BLaER1 treated with 17β-estradiol and CSF1 and Interleukin-3, amounts not matched to agents 10 nM and 100 nM (cell line): ENCODE measurements at regions not wholly inside any gene's neighbourhood (a gene's known extent, or its start where the extent isn't known, plus 50 kb on each side); places are given as distances from the start of the nearest gene placed in this dataset.
"Not testable (repeated sequence)": the region's sequence is repeated elsewhere in the genome, so short reads cannot be mapped to it uniquely, and the experiment has no call there.

Experiments
- H3K27ac ChIP-seq, 11 experiments: shearing (Covaris generic); formaldehyde crosslinking; 2 replicates each; pipeline ENCODE4 v1.8.1; 2022
- H3K27me3 ChIP-seq, 11 experiments: shearing (Covaris generic); formaldehyde crosslinking; 2 replicates each; pipeline ENCODE4 v1.8.1; 2022
- H3K36me3 ChIP-seq, 11 experiments: shearing (Covaris generic); formaldehyde crosslinking; 2 replicates each; pipeline ENCODE4 v1.8.1; 2022
- H3K4me1 ChIP-seq, 10 experiments: shearing (Covaris generic); formaldehyde crosslinking; 2 replicates each; pipeline ENCODE4 v1.8.1; 2022
- H3K4me2 ChIP-seq, 11 experiments: shearing (Covaris generic); formaldehyde crosslinking; 2 replicates each; pipeline ENCODE4 v1.8.1; 2022
- H3K4me3 ChIP-seq, 10 experiments: shearing (Covaris generic); formaldehyde crosslinking; 2 replicates each; pipeline ENCODE4 v1.8.1; 2022
- H3K9ac ChIP-seq, 11 experiments: shearing (Covaris generic); formaldehyde crosslinking; 2 replicates each; pipeline ENCODE4 v1.8.1; 2022
- H3K9me3 ChIP-seq, 11 experiments: shearing (Covaris generic); formaldehyde crosslinking; replicated peaks in 1 of 11; 2 replicates each; pipeline ENCODE4 v1.8.1; 2022
- H4K20me1 ChIP-seq, 11 experiments: shearing (Covaris generic); formaldehyde crosslinking; 2 replicates each; pipeline ENCODE4 v1.8.1; 2022
- Cebpa-rat ChIP-seq, 11 experiments: shearing (Covaris generic); IDR thresholded peaks; 2 replicates each; pipeline ENCODE4 v1.8.1; 2022

GRCh38 chr17:52451294-52451861 lies 292.9 kb upstream of the CA10 start:
- TF ChIP-seq Cebpa-rat (IDR thresholded peaks at IDR 0.05): no peak
- no peak overlapping the region for H3K4me2 ChIP-seq
- H3K36me3 ChIP-seq: no peaks in the 10 kb centered on the region
- no peaks in the 10 kb centered on the region for H4K20me1 ChIP-seq
- no peaks in the 10 kb centered on the region for H3K27me3 ChIP-seq
- H3K9ac ChIP-seq: no peak overlapping the region
- no peaks in the 10 kb centered on the region for H3K9me3 ChIP-seq
- H3K4me3 ChIP-seq: no peak overlapping the region
- H3K27ac ChIP-seq: no peak overlapping the region
- H3K4me1 ChIP-seq: no peaks in the 10 kb centered on the region

DNA sequence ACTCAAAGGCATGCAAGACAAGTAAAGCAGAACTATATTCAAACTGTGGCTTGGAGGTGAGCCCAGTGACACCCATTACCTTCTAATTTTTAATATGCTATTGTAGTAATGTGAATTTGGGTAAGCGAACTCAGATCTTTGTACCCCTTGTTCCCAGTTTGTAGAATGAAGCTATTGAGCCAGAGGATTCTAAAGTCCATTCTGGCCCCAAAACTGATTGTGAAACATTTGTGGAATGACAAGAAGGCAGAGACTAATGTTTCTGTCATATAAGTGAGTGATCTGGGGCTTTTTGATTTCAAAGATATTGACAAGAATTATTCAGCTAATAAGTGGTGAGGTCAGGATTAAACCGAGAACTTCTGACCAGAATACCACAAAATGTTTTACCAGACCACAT lies 283.8 kb upstream of the CA10 start:
- Histone ChIP-seq H3K27ac (no peak overlapping the region), H3K9me3 (peaks cover 0 to 5% (median 3%) of the 10 kb centered on the region in 11 experiments; a peak in 4 of 22 replicates), H3K4me3 (no peak overlapping the region), H3K27me3 (no peaks in the 10 kb centered on the region), H3K36me3 (no peaks in the 10 kb centered on the region), H3K9ac (no peak overlapping the region), H4K20me1 (no peaks in the 10 kb centered on the region), H3K4me2 (no peak overlapping the region), H3K4me1 (no peaks in the 10 kb centered on the region)
- no peak for TF ChIP-seq Cebpa-rat (IDR thresholded peaks at IDR 0.05)

GRCh38 chr17:52420555-52421078 lies 262.1 kb upstream of the CA10 start:
- Histone ChIP-seq H3K9ac (no peak overlapping the region), H3K9me3 (no peaks in the 10 kb centered on the region; a peak in 1 of 22 replicates), H3K4me3 (no peak overlapping the region), H3K27ac (no peak overlapping the region), H3K4me2 (no peak overlapping the region), H3K36me3 (no peaks in the 10 kb centered on the region), H4K20me1 (no peaks in the 10 kb centered on the region), H3K4me1 (no peaks in the 10 kb centered on the region), H3K27me3 (no peaks in the 10 kb centered on the region)
- no peak for TF ChIP-seq Cebpa-rat (IDR thresholded peaks at IDR 0.05)

DNA sequence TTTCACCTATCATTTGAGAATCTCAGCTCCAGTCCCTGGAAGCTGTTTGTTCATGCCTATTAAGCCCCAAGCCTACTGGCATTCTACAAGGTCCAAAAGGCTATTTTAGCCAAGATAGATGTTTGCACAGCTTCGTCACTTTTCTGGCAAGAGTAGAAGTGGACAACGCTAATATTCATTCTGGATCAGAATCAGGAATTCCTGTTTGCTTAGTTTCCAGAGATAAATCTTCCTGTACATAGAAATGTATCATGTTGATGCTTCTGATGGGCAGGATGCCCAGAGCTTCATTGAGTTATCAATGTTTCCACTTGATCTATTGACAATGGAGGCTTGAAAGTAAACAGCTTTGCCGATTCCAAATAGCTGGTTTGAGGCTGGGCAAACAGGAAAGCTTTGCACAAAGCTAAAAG lies 260.7 kb upstream of the CA10 start:
- Histone ChIP-seq H3K9me3 (no peaks in the 10 kb centered on the region), H3K27ac (no peak overlapping the region), H3K27me3 (no peaks in the 10 kb centered on the region), H3K4me3 (no peak overlapping the region), H4K20me1 (no peaks in the 10 kb centered on the region), H3K9ac (no peak overlapping the region), H3K4me1 (no peaks in the 10 kb centered on the region), H3K4me2 (no peak overlapping the region), H3K36me3 (no peaks in the 10 kb centered on the region)
- TF ChIP-seq Cebpa-rat (IDR thresholded peaks at IDR 0.05): no peak

GRCh38 chr17:52410781-52411180 lies 252.3 kb upstream of the CA10 start:
- TF ChIP-seq Cebpa-rat (IDR thresholded peaks at IDR 0.05): no peak
- H3K4me2 ChIP-seq: no peak overlapping the region
- no peaks in the 10 kb centered on the region for H3K9me3 ChIP-seq
- H3K27me3 ChIP-seq: no peaks in the 10 kb centered on the region
- H3K9ac ChIP-seq: no peak overlapping the region
- H3K4me1 ChIP-seq: no peaks in the 10 kb centered on the region
- no peak overlapping the region for H3K27ac ChIP-seq
- no peaks in the 10 kb centered on the region for H4K20me1 ChIP-seq
- no peaks in the 10 kb centered on the region for H3K36me3 ChIP-seq
- no peak overlapping the region for H3K4me3 ChIP-seq

DNA sequence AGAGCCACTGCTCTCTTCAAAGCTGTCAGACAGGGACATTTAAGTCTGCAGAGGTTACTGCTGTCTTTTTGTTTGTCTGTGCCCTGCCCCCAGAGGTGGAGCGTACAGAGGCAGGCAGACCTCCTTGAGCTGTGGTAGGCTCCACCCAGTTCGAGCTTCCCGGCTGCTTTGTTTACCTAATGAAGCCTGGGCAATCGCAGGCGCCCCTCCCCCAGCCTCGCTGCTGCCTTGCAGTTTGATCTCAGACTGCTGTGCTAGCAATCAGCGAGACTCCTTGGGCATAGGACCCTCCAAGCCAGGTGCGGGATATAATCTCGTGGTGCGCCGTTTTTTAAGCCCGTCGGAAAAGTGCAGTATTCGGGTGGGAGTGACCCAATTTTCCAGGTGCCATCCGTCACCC lies 250.7 kb upstream of the CA10 start:
- not testable (repeated sequence) for H3K4me3 ChIP-seq, H3K27ac ChIP-seq, H4K20me1 ChIP-seq, H3K4me1 ChIP-seq, H3K36me3 ChIP-seq, H3K9me3 ChIP-seq, H3K4me2 ChIP-seq, H3K27me3 ChIP-seq, H3K9ac ChIP-seq

DNA sequence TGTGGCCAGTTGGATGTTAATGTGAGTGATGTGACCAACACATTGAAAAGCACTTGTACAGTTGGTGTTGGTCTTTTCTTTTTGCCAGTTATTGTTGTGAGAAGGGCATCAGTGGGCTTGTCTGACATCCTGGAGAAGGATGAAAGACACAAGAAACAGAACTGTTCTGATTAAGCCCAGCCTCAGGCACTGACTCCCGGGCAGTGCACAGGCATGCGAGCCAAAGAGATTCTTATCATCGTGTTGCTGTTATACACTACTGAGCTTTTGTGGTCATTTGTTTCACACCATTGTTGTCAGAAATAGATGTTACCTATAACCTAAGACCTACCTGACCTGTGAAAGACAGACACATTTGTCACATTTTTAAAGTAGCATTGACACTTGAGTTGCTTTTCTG lies 236.8 kb upstream of the CA10 start:
- Histone ChIP-seq H3K4me1 (no peaks in the 10 kb centered on the region), H3K4me2 (no peak overlapping the region), H4K20me1 (no peaks in the 10 kb centered on the region), H3K9me3 (no peaks in the 10 kb centered on the region; a peak in 1 of 22 replicates), H3K36me3 (no peaks in the 10 kb centered on the region), H3K4me3 (no peak overlapping the region), H3K9ac (no peak overlapping the region), H3K27ac (no peak overlapping the region), H3K27me3 (no peaks in the 10 kb centered on the region)
- no peak for TF ChIP-seq Cebpa-rat (IDR thresholded peaks at IDR 0.05)

DNA sequence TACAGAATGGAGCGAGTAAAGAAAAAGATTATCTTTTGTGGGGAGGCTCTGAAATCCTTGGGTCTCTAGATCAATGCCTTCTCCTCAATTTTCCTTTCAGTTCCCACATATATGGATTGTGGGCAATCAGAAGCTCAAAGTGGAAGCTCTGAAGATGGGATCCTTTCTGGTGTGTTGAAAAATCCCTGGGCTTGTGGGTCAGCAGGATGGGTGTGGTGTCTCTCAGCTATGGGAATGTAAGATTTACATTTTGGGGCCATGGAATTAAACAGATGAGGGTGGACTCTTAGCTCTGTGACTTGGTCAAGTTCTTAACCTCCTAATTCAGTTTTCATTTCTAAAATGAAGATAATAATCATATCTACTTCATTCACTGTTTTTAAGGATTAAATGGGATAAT lies 231.9 kb upstream of the CA10 start:
- Histone ChIP-seq H3K4me3 (no peak overlapping the region), H3K27ac (no peak overlapping the region), H3K4me2 (no peak overlapping the region), H3K9ac (no peak overlapping the region), H3K36me3 (no peaks in the 10 kb centered on the region), H3K4me1 (no peaks in the 10 kb centered on the region), H4K20me1 (no peaks in the 10 kb centered on the region), H3K27me3 (no peaks in the 10 kb centered on the region), H3K9me3 (no peaks in the 10 kb centered on the region)
- TF ChIP-seq Cebpa-rat (IDR thresholded peaks at IDR 0.05): no peak

- Histone ChIP-seq H3K36me3 (no peaks in the 10 kb centered on the region), H3K9ac (no peak overlapping the region), H3K9me3 (no peaks in the 10 kb centered on the region), H3K27ac (no peak overlapping the region), H3K4me3 (no peak overlapping the region), H3K4me2 (no peak overlapping the region), H3K4me1 (no peaks in the 10 kb centered on the region), H4K20me1 (no peaks in the 10 kb centered on the region), H3K27me3 (no peaks in the 10 kb centered on the region)
- no peak for TF ChIP-seq Cebpa-rat (IDR thresholded peaks at IDR 0.05)
These were observed 231.1 kb upstream of the CA10 start for GRCh38 chr17:52389632-52390031.

DNA sequence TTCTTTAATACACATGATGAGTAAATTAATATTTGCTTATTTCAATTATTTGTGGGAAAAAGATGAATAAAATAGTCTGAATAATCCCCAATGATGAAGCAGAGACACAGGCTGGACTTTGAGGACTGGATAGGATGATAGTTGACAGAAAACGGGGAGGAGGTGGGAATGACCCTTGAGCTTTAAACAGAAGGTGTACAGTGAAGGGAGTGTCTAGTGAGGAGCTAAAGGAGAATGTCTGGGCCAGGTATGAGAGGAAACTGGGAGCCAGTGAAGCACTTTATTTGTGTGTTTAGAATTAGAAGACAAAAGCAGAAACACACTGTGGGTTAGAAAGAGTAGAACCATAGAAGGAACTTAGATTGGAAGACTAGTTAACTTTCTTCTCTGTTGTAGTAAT lies 230.4 kb upstream of the CA10 start:
- Histone ChIP-seq H3K4me2 (no peak overlapping the region), H3K4me1 (no peaks in the 10 kb centered on the region), H4K20me1 (no peaks in the 10 kb centered on the region), H3K36me3 (no peaks in the 10 kb centered on the region), H3K4me3 (no peak overlapping the region), H3K27me3 (no peaks in the 10 kb centered on the region), H3K9me3 (no peaks in the 10 kb centered on the region), H3K9ac (no peak overlapping the region), H3K27ac (no peak overlapping the region)
- TF ChIP-seq Cebpa-rat (IDR thresholded peaks at IDR 0.05): no peak
